ENCODE measurements at regions not wholly inside any gene's neighbourhood (a gene's known extent, or its start where the extent isn't known, plus 50 kb on each side); places are given as distances from the start of the nearest gene placed in this dataset.

DNA sequence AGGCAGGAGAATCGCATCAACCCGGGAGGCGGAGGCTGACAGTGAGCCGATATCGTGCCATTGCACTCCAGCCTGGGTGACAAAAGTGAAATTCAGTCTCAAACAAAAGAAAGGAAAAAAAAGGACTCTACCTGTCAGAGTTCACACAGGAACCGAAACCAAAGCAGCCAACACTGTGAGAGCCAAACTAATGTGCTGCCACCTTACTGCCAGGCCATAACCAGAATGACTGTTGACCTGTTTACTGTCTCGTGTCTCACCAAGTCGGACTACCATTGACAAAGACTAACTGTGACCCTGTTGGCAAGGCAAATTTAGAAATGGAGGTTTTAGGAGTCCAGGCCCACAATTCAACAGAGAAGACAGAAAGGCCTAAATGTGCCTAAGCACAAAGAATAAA is 112.4 kb downstream of the ANXA2R start:
- H3K4me3 ChIP-seq (replicated peaks; ENCODE audit: low read depth, low read length), result no peak overlapping the region
- TF ChIP-seq, protein P1, sequence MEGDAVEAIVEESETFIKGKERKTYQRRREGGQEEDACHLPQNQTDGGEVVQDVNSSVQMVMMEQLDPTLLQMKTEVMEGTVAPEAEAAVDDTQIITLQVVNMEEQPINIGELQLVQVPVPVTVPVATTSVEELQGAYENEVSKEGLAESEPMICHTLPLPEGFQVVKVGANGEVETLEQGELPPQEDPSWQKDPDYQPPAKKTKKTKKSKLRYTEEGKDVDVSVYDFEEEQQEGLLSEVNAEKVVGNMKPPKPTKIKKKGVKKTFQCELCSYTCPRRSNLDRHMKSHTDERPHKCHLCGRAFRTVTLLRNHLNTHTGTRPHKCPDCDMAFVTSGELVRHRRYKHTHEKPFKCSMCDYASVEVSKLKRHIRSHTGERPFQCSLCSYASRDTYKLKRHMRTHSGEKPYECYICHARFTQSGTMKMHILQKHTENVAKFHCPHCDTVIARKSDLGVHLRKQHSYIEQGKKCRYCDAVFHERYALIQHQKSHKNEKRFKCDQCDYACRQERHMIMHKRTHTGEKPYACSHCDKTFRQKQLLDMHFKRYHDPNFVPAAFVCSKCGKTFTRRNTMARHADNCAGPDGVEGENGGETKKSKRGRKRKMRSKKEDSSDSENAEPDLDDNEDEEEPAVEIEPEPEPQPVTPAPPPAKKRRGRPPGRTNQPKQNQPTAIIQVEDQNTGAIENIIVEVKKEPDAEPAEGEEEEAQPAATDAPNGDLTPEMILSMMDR (IDR thresholded peaks at IDR 0.05; ENCODE audit: low read length, missing control alignments), result no peak
- DNase-seq (ENCODE audit: low read depth), result no peak

DNA sequence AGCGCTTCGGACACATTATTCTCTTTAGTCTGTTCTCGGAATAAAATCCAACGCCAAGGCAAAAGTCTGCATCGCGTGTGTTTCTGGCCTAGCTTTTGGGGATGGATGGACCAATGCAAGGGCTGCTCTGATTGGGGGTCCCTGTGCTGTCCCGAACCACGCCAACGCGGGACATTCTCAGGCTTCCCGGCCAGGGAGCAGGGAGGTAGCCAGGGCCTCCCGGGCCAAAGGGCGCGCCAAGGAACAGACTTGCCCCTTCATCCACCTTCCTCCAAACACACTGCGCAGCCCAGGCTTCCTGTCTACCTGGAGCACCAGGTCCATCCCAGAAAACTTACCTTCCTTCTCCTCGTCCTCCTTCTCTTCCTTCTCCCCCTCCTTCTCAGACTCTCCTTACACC is 113.0 kb upstream of the SELENOP start:
- TF ChIP-seq, protein P1 (IDR thresholded peaks at IDR 0.05; ENCODE audit: low read length, missing control alignments), result no peak
- no peak overlapping the region for H3K4me3 ChIP-seq (replicated peaks; ENCODE audit: low read depth, low read length)
- no peak for DNase-seq (ENCODE audit: low read depth)

DNA sequence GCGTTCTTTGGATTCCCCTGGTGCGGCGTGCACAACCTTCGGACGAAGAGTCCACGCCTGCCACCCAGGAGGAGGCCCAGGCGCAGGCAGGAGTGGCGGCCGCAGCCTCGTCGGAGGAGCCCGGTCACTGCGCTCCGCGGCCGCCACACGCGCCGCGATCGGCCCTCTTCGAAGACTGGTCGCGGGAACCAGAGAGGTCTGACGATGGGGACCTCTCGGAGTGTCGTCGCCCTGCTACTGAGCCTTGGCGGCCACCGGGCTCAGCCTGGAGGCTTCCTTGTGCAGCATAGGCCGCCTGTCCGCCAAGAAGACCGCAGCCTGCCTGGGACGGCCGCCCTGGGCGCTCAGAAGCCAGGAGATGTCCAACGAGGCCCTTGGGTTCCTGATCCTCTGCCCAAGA is 112.5 kb upstream of the SELENOP start:
- DNase-seq (ENCODE audit: low read depth), result no peak
- TF ChIP-seq, protein P1 (IDR thresholded peaks at IDR 0.05; ENCODE audit: low read length, missing control alignments), result no peak
- H3K4me3 ChIP-seq (replicated peaks; ENCODE audit: low read depth, low read length), result no peak overlapping the region

DNA sequence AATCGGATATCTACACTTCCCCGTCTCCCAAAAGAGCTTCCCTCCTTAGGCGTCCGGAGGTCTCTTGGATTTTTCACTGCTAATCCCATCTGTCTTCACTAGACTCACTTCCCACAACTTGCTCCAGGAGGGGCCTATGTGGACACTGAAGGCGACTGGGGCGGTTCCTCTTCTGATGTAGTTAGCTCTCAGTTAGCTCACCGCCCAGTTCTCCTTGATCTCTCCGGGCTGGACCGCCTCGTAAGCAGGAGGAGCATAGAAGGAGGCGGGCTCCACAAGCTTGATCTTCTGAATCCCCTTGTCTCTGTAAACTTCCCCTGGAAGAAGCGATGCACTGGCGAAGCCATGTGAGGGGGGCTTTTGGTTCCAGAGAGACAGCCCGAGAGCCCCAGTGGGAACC is 112.0 kb upstream of the SELENOP start:
- TF ChIP-seq, protein P1 (IDR thresholded peaks at IDR 0.05; ENCODE audit: low read length, missing control alignments), result no peak
- no peak overlapping the region for H3K4me3 ChIP-seq (replicated peaks; ENCODE audit: low read depth, low read length)
- no peak for DNase-seq (ENCODE audit: low read depth)

DNA sequence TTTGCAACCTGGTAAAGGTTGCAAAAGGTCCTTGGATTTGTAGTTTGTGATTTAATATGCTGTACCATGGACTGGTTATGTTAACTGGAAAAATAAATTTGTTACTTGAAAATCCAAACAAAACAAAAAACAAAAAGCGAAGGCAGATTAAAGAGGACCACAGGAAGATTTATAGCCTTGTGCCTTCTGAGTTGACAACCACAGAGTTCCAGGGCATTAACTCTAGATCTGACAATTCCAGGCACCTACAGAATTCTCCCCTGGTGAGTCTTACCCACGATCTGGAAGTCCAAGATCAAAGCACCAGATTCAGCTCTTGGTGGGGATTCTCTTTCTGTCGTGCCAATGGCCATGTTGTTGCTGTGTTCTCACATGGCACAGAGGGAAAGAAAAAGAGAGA is 107.9 kb upstream of the SELENOP start:
- TF ChIP-seq, protein P1 (IDR thresholded peaks at IDR 0.05; ENCODE audit: low read length, missing control alignments), result no peak
- no peak for DNase-seq (ENCODE audit: low read depth)
- no peak overlapping the region for H3K4me3 ChIP-seq (replicated peaks; ENCODE audit: low read depth, low read length)

DNA sequence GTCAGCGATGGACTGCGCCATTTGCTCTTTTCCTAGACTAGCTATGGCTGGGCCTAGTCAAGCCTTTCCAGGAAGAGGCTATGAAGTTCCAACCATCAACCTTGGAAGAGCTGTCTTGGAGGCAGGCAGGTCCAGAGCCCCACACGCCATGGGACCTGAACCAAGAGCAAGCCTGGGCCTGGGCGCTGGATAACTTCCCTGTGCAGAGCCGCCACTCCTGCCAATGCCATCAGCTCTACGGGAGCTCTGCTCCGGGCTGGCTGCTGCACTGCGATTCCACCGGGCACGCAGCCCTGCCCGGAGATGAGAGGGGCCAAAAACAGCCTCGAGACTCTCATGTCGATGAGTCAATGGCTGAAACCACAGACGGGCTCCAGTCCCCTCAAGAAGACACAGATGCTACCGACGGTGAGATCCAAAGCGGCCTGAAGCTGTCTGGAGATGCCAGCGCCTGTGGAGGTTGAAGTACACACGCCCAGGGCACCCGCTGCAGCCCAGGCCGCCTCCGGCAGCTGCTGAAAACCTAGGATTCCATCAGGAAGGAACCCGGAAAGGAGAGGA is 103.7 kb upstream of the SELENOP start:
- H3K4me3 ChIP-seq (replicated peaks; ENCODE audit: low read depth, low read length), result no peak overlapping the region
- TF ChIP-seq, protein P1 (IDR thresholded peaks at IDR 0.05; ENCODE audit: low read length, missing control alignments), result no peak
- no peak for DNase-seq (ENCODE audit: low read depth)

DNA sequence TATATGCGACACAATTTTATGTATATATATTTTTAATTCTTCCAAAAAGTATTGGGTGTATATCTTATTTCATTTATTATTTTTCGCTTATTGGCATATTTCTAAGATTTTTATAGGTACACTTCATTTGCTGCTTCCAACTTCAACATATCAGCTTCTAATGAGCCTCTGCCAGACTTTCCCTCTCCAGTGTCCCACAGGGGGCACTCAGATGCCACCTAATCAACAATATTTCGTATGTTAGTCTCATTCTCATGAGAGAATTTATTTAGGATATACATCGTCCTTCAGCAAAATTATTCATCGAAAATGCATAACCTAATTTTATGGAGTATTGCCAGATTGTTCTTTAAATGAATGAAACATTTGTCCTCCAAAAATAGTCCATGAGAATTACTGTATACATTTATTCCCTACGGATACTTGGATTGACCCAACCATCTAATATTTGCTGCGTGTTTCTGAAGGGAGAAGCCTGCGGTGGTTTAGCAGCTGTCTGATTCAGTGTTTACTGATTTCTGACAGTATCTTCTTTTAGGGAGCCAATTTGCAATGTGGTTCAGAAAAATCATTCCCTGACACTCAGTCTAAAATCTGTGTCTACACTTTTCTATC is 100.6 kb upstream of the SELENOP start:
- no peak overlapping the region for H3K4me3 ChIP-seq (replicated peaks; ENCODE audit: low read depth, low read length)
- peak; percentile 83 for DNase-seq (ENCODE audit: low read depth)
- TF ChIP-seq, protein P1 (IDR thresholded peaks at IDR 0.05; ENCODE audit: low read length, missing control alignments), result peak; percentile 73

Measured in fibroblast of pulmonary artery (primary cell).